ENCODE measurements at regions not wholly inside any gene's neighbourhood (a gene's known extent, or its start where the extent isn't known, plus 50 kb on each side); places are given as distances from the start of the nearest gene placed in this dataset.

DNA sequence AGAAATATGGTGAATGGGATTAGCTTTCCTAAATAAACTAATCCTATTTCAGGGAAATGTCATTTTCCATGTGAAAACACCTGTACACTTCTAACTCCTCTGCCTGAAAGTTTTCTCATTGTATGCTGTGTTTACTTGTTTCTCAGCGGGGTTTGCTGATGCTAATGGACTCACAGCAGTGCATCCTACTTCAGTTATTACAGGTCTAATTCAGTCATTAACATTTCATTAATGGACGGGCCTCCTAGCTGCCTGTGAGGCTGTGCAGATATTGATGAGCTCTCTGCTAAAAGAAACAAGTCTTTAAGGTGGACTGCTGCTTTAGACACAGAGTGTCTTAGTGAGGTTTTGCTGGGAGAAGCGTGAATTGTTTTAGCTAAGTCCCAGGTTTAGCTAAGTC is 1342.0 kb upstream of the ZEB2 start:
- no peak for ATAC-seq
- TF ChIP-seq TCF4 (CRISPR knock-in tag; IDR thresholded peaks at IDR 0.05; ENCODE audit: borderline replicate concordance) (no peak), BACH2 (CRISPR knock-in tag; IDR thresholded peaks at IDR 0.05; ENCODE audit: borderline replicate concordance) (no peak), ZFP30 (CRISPR knock-in tag; IDR thresholded peaks at IDR 0.05) (no peak), CSDC2 (CRISPR knock-in tag; IDR thresholded peaks at IDR 0.05) (no peak), OSR1 (CRISPR knock-in tag; IDR thresholded peaks at IDR 0.05) (no peak), GLIS3 (CRISPR knock-in tag; IDR thresholded peaks at IDR 0.05) (no peak), ZFP3 (CRISPR knock-in tag; IDR thresholded peaks at IDR 0.05) (no peak), ZNF8 (CRISPR knock-in tag; IDR thresholded peaks at IDR 0.05) (no peak), ESRRG (CRISPR knock-in tag; IDR thresholded peaks at IDR 0.05) (no peak), ARNTL (CRISPR knock-in tag; IDR thresholded peaks at IDR 0.05; ENCODE audit: borderline replicate concordance, low read depth) (no peak), ZNF70 (CRISPR knock-in tag; IDR thresholded peaks at IDR 0.05) (no peak), TOX (CRISPR knock-in tag; IDR thresholded peaks at IDR 0.05; ENCODE audit: borderline replicate concordance) (no peak)
- TF ChIP-seq, protein P1, sequence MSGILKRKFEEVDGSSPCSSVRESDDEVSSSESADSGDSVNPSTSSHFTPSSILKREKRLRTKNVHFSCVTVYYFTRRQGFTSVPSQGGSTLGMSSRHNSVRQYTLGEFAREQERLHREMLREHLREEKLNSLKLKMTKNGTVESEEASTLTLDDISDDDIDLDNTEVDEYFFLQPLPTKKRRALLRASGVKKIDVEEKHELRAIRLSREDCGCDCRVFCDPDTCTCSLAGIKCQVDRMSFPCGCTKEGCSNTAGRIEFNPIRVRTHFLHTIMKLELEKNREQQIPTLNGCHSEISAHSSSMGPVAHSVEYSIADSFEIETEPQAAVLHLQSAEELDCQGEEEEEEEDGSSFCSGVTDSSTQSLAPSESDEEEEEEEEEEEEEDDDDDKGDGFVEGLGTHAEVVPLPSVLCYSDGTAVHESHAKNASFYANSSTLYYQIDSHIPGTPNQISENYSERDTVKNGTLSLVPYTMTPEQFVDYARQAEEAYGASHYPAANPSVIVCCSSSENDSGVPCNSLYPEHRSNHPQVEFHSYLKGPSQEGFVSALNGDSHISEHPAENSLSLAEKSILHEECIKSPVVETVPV (CRISPR knock-in tag; IDR thresholded peaks at IDR 0.05): no peak
- TF ChIP-seq, protein P2, sequence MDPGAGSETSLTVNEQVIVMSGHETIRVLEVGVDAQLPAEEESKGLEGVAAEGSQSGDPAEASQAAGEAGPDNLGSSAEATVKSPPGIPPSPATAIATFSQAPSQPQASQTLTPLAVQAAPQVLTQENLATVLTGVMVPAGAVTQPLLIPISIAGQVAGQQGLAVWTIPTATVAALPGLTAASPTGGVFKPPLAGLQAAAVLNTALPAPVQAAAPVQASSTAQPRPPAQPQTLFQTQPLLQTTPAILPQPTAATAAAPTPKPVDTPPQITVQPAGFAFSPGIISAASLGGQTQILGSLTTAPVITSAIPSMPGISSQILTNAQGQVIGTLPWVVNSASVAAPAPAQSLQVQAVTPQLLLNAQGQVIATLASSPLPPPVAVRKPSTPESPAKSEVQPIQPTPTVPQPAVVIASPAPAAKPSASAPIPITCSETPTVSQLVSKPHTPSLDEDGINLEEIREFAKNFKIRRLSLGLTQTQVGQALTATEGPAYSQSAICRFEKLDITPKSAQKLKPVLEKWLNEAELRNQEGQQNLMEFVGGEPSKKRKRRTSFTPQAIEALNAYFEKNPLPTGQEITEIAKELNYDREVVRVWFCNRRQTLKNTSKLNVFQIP (CRISPR knock-in tag; IDR thresholded peaks at IDR 0.05; ENCODE audit: borderline replicate concordance, low read depth): no peak
- TF ChIP-seq, protein P3, sequence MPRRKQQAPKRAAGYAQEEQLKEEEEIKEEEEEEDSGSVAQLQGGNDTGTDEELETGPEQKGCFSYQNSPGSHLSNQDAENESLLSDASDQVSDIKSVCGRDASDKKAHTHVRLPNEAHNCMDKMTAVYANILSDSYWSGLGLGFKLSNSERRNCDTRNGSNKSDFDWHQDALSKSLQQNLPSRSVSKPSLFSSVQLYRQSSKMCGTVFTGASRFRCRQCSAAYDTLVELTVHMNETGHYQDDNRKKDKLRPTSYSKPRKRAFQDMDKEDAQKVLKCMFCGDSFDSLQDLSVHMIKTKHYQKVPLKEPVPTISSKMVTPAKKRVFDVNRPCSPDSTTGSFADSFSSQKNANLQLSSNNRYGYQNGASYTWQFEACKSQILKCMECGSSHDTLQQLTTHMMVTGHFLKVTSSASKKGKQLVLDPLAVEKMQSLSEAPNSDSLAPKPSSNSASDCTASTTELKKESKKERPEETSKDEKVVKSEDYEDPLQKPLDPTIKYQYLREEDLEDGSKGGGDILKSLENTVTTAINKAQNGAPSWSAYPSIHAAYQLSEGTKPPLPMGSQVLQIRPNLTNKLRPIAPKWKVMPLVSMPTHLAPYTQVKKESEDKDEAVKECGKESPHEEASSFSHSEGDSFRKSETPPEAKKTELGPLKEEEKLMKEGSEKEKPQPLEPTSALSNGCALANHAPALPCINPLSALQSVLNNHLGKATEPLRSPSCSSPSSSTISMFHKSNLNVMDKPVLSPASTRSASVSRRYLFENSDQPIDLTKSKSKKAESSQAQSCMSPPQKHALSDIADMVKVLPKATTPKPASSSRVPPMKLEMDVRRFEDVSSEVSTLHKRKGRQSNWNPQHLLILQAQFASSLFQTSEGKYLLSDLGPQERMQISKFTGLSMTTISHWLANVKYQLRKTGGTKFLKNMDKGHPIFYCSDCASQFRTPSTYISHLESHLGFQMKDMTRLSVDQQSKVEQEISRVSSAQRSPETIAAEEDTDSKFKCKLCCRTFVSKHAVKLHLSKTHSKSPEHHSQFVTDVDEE (CRISPR knock-in tag; IDR thresholded peaks at IDR 0.05): no peak
- TF ChIP-seq, protein P4, sequence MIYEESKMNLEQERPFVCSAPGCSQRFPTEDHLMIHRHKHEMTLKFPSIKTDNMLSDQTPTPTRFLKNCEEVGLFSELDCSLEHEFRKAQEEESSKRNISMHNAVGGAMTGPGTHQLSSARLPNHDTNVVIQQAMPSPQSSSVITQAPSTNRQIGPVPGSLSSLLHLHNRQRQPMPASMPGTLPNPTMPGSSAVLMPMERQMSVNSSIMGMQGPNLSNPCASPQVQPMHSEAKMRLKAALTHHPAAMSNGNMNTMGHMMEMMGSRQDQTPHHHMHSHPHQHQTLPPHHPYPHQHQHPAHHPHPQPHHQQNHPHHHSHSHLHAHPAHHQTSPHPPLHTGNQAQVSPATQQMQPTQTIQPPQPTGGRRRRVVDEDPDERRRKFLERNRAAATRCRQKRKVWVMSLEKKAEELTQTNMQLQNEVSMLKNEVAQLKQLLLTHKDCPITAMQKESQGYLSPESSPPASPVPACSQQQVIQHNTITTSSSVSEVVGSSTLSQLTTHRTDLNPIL (CRISPR knock-in tag; IDR thresholded peaks at IDR 0.05; ENCODE audit: low read depth): no peak
- TF ChIP-seq, protein P5, sequence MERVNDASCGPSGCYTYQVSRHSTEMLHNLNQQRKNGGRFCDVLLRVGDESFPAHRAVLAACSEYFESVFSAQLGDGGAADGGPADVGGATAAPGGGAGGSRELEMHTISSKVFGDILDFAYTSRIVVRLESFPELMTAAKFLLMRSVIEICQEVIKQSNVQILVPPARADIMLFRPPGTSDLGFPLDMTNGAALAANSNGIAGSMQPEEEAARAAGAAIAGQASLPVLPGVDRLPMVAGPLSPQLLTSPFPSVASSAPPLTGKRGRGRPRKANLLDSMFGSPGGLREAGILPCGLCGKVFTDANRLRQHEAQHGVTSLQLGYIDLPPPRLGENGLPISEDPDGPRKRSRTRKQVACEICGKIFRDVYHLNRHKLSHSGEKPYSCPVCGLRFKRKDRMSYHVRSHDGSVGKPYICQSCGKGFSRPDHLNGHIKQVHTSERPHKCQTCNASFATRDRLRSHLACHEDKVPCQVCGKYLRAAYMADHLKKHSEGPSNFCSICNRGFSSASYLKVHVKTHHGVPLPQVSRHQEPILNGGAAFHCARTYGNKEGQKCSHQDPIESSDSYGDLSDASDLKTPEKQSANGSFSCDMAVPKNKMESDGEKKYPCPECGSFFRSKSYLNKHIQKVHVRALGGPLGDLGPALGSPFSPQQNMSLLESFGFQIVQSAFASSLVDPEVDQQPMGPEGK (CRISPR knock-in tag; IDR thresholded peaks at IDR 0.05; ENCODE audit: borderline replicate concordance): no peak

DNA sequence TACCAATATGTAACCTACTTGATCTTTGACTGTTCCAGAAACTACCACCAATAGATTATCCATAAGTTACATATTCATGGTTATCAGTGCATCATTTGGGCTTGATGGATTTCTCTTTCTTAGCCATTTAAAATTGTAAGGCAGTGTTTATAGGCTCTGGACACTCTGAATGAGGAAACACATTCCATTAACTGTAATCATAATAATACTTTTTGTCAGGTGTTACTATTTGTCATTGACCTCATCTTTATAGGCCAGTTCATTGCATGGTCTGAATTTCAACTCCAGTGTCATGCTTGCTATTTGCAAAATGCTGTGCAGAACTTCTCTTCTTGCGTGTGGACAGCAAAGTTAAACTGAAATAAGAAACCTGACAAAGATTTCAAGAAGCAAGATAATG is 1340.2 kb upstream of the ZEB2 start:
- no peak for ATAC-seq
- TF ChIP-seq OSR1 (CRISPR knock-in tag; IDR thresholded peaks at IDR 0.05) (no peak), SNAI2 (CRISPR knock-in tag; IDR thresholded peaks at IDR 0.05) (no peak), TOX (CRISPR knock-in tag; IDR thresholded peaks at IDR 0.05; ENCODE audit: borderline replicate concordance) (no peak), BACH2 (CRISPR knock-in tag; IDR thresholded peaks at IDR 0.05; ENCODE audit: borderline replicate concordance) (no peak), ZNF565 (CRISPR knock-in tag; conservative IDR thresholded peaks at IDR 0.05; ENCODE audit: low read depth) (no peak), ZNF70 (CRISPR knock-in tag; IDR thresholded peaks at IDR 0.05) (no peak), GLIS3 (CRISPR knock-in tag; IDR thresholded peaks at IDR 0.05) (no peak), ISL1 (CRISPR knock-in tag; IDR thresholded peaks at IDR 0.05) (no peak), ZNF8 (CRISPR knock-in tag; IDR thresholded peaks at IDR 0.05) (no peak), ZFP30 (CRISPR knock-in tag; IDR thresholded peaks at IDR 0.05) (no peak), ARNTL (CRISPR knock-in tag; IDR thresholded peaks at IDR 0.05; ENCODE audit: borderline replicate concordance, low read depth) (no peak)
- TF ChIP-seq, protein P3 (CRISPR knock-in tag; IDR thresholded peaks at IDR 0.05): no peak
- TF ChIP-seq, protein P4 (CRISPR knock-in tag; IDR thresholded peaks at IDR 0.05; ENCODE audit: low read depth): no peak
- TF ChIP-seq, protein P1 (CRISPR knock-in tag; IDR thresholded peaks at IDR 0.05): no peak
- TF ChIP-seq, protein P5 (CRISPR knock-in tag; IDR thresholded peaks at IDR 0.05; ENCODE audit: borderline replicate concordance): no peak
